Ovary (tissue), 3 donors: ENCODE measurements at regions not wholly inside any gene's neighbourhood (a gene's known extent, or its start where the extent isn't known, plus 50 kb on each side); places are given as distances from the start of the nearest gene placed in this dataset.

Experiments
- CTCF ChIP-seq, 3 donors: fragments of 450-650 bp in 2 of 3; fragments of 200-600 bp in 1 of 3; IDR thresholded peaks; one replicate each; pipeline versions ENCODE4 v1.5.1 to v1.8.0; 2016 to 2022; ENCODE audit warnings: antibody characterized with exemption in 3 of 3, mild to moderate bottlenecking in 1 of 3
- POLR2A ChIP-seq: fragments of 450-650 bp; IDR thresholded peaks from one replicate; pipeline ENCODE4 v1.6.1; 2017; ENCODE audit warnings: antibody characterized with exemption, mild to moderate bottlenecking, moderate library complexity
- donor health status: DM: no; HTN: no; CAD: no.

- TF ChIP-seq POLR2A (no peak), CTCF (IDR thresholded peaks at IDR 0.05) (no peak)
Measured at GRCh38 chr7:46507560-46507959, 586.5 kb upstream of the IGFBP3 start.
